Esophagus squamous epithelium (tissue), 5 donors: ENCODE measurements at regions not wholly inside any gene's neighbourhood (a gene's known extent, or its start where the extent isn't known, plus 50 kb on each side); places are given as distances from the start of the nearest gene placed in this dataset.

Source experiments
- DNase-seq: peaks from one replicate; lab custom pipeline; 2025; lab: John Stamatoyannopoulos, UW
- H3K27ac ChIP-seq, 4 donors: fragments of 200-600 bp; sonication (generic); one replicate each; pipeline ENCODE4 v1.5.1; 2016 to 2019; ENCODE audit warnings: mild to moderate bottlenecking in 1 of 4
- H3K27me3 ChIP-seq, 4 donors: fragments of 200-600 bp; sonication (generic); 1 replicate in 3 of 4; 2 replicates in 1 of 4; pipeline versions ENCODE4 v1.5.1 to v1.6.0; 2017 to 2021; ENCODE audit warnings: antibody characterized with exemption in 1 of 4
- H3K36me3 ChIP-seq, 3 donors: fragments of 200-600 bp; sonication (generic); one replicate each; pipeline ENCODE4 v1.5.1; 2016 to 2019
- H3K4me1 ChIP-seq, 3 donors: fragments of 200-600 bp; sonication (generic); one replicate each; pipeline ENCODE4 v1.5.1; 2017 to 2019
- H3K4me3 ChIP-seq, 4 donors: fragments of 200-600 bp; sonication (generic); 1 replicate in 3 of 4; 2 replicates in 1 of 4; pipeline ENCODE4 v1.5.1; 2016 to 2019; ENCODE audit warnings: mild to moderate bottlenecking in 2 of 4, moderate library complexity in 1 of 4
- H3K9me3 ChIP-seq, 3 donors: fragments of 200-600 bp; sonication (generic); one replicate each; pipeline ENCODE4 v1.5.1; 2016 to 2019
- CTCF ChIP-seq, 6 experiments: fragments of 450-650 bp in 4 of 6; fragments of 200-600 bp in 2 of 6; sonication (generic) in 2 of 6; IDR thresholded peaks; one replicate each; pipeline ENCODE4 v1.5.1; 2016 to 2019; ENCODE audit warnings: antibody characterized with exemption in 6 of 6, mild to moderate bottlenecking in 4 of 6, moderate library complexity in 4 of 6
- POLR2A ChIP-seq, 4 donors: fragments of 450-650 bp; IDR thresholded peaks; one replicate each; pipeline ENCODE4 v1.6.1; 2017; ENCODE audit warnings: antibody characterized with exemption in 4 of 4, mild to moderate bottlenecking in 4 of 4, moderate library complexity in 3 of 4
- WGBS, 2 donors: methylation state at CpG; one replicate each; pipeline ENCODE4 v1.1.5; 2018; 5-methylcytosine and 5-hydroxymethylcytosine counted together
- intact Hi-C: fragments of 100-400 bp; cut with DNase I; formaldehyde crosslinking; loops from one replicate; pipeline ENCODE4 v1.15.0; 2022
- donor health status: DM: yes; HTN: yes; CAD: no.

- TF ChIP-seq CTCF (IDR thresholded peaks at IDR 0.05), result no peak
- no peak for TF ChIP-seq POLR2A (IDR thresholded peaks at IDR 0.05)
- Histone ChIP-seq H3K27ac (no peak overlapping the region), H3K27me3 (no peaks in the 10 kb centered on the region), H3K9me3 (no peaks in the 10 kb centered on the region), H3K4me1 (no peaks in the 10 kb centered on the region), H3K4me3 (no peak overlapping the region), H3K36me3 (no peaks in the 10 kb centered on the region)
- no peak for DNase-seq
- intact Hi-C loops, result no loop called here
- 76 to 82% methylated on average over 4 of the region's 4 CpGs for WGBS, 2 donors
Observed at GRCh38 chr18:68041327-68041726, 524.8 kb upstream of the DSEL start.

GRCh38 chr18:68040198-68040597, 523.7 kb upstream of the DSEL start:
- no peak overlapping the region for H3K4me3 ChIP-seq
- H3K4me1 ChIP-seq, result no peaks in the 10 kb centered on the region
- no peaks in the 10 kb centered on the region for H3K9me3 ChIP-seq
- H3K27me3 ChIP-seq, result no peaks in the 10 kb centered on the region
- no peak for DNase-seq
- TF ChIP-seq POLR2A (IDR thresholded peaks at IDR 0.05), result no peak
- TF ChIP-seq CTCF (IDR thresholded peaks at IDR 0.05), result no peak
- no peaks in the 10 kb centered on the region for H3K36me3 ChIP-seq
- WGBS, 2 donors, result 46 to 49% methylated on average over 3 of the region's 3 CpGs
- intact Hi-C loops, result no loop called here
- no peak overlapping the region for H3K27ac ChIP-seq

GRCh38 chr18:68035774-68036522, 519.4 kb upstream of the DSEL start:
- Histone ChIP-seq H3K36me3 (no peaks in the 10 kb centered on the region), H3K4me1 (no peaks in the 10 kb centered on the region), H3K9me3 (no peaks in the 10 kb centered on the region), H3K27me3 (no peaks in the 10 kb centered on the region), H3K27ac (no peak overlapping the region), H3K4me3 (no peak overlapping the region)
- 59 to 66% methylated on average over 8 of the region's 8 CpGs for WGBS, 2 donors
- intact Hi-C loops, result no loop called here
- DNase-seq, result no peak
- TF ChIP-seq CTCF (IDR thresholded peaks at IDR 0.05), result no peak
- TF ChIP-seq POLR2A (IDR thresholded peaks at IDR 0.05), result no peak

- no peak overlapping the region for H3K4me3 ChIP-seq
- no peaks in the 10 kb centered on the region for H3K4me1 ChIP-seq
- no peak overlapping the region for H3K27ac ChIP-seq
- H3K27me3 ChIP-seq, result no peaks in the 10 kb centered on the region
- DNase-seq, result no peak
- no peaks in the 10 kb centered on the region for H3K36me3 ChIP-seq
- intact Hi-C loops, result no loop called here
- TF ChIP-seq CTCF (IDR thresholded peaks at IDR 0.05) (no peak), POLR2A (IDR thresholded peaks at IDR 0.05) (no peak)
- H3K9me3 ChIP-seq, result no peaks in the 10 kb centered on the region
Observed at GRCh38 chr18:68034296-68034695, 517.8 kb upstream of the DSEL start.

- intact Hi-C loops, result no loop called here
- 48 to 66% methylated on average over 4 to 5 of the region's 5 CpGs for WGBS, 2 donors
- TF ChIP-seq POLR2A (IDR thresholded peaks at IDR 0.05) (no peak), CTCF (IDR thresholded peaks at IDR 0.05) (no peak)
Observed at GRCh38 chr18:68033466-68033865, 516.9 kb upstream of the DSEL start.

More at GRCh38 chr18:68033466-68033865, 516.9 kb upstream of the DSEL start:
- no peak overlapping the region for H3K27ac ChIP-seq
- DNase-seq, result no peak
- H3K4me1 ChIP-seq, result no peaks in the 10 kb centered on the region
- no peak overlapping the region for H3K4me3 ChIP-seq
- H3K9me3 ChIP-seq, result no peaks in the 10 kb centered on the region
- no peaks in the 10 kb centered on the region for H3K27me3 ChIP-seq
- no peaks in the 10 kb centered on the region for H3K36me3 ChIP-seq
